ENCODE measurements at regions not wholly inside any gene's neighbourhood (a gene's known extent, or its start where the extent isn't known, plus 50 kb on each side); places are given as distances from the start of the nearest gene placed in this dataset.

DNA sequence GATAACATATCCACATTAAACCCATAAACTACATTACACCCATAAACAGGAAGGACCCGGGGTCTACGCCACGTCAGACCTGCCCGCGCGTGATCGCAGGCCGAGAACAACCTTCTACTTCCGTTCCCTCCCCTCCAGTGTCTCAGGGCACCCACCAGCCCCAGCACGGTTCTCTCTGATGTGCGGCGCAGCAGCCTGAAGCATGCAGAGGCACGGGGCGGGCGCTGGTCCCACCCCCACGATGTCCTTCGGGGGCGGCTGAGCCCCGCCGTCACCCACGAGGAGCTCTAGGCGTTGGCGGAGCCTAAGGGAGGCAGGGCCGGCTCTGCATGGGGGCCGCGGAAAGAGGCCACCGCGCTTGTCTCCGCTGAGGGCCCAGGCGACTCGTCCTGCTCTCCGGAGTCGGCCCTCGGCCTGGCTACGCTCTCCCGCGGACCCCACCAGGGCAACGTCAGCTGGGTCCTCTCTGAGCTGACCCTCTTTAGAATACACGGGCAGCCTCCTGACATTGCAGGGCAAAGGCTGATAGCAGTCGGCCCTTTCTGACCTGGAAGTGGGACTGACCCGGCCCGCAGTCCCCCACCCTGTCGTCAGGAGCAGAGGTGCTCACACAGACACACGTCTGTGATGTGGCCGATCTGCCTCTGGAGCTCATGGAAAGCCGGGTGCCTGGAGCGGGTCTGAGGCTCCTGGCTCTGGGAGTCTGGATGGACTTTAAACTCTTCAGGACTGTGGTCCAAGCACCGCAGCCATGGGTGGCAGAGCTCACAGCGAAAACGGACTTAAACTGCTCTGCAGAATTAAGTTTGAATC is 65.6 kb upstream of the ADGRA1 start:
- no peaks in the 10 kb centered on the region for H3K36me3 ChIP-seq (replicated peaks in 1 of 2; ENCODE audit: control insufficient read depth in 2 of 2, insufficient read depth in 2 of 2, low read length in 2 of 2)
- no peak for DNase-seq (ENCODE audit: low spot score)
- no peak overlapping the region for H3K9ac ChIP-seq (ENCODE audit: low read depth, low read length, poor library complexity)
- no CpG with 5 or more reads among the region's 50 CpGs for WGBS, 2 donors (ENCODE audit: extremely low coverage in 2 of 2, insufficient read length in 2 of 2, insufficient replicate concordance in 1 of 2)
- H3K4me1 ChIP-seq (ENCODE audit: control insufficient read depth in 2 of 2, insufficient read depth in 1 of 2, low read depth in 1 of 2, low read length in 2 of 2): peaks cover 0 to 1% of the 10 kb centered on the region in 2 donors
- no peak overlapping the region for H2BK120ac ChIP-seq (ENCODE audit: low read depth, low read length)
- no peak overlapping the region for H4K91ac ChIP-seq (ENCODE audit: low read depth, low read length, poor library complexity)
- no peak overlapping the region for H3K27ac ChIP-seq (replicated peaks; ENCODE audit: low read length)
- H3K14ac ChIP-seq (ENCODE audit: low read length): no peak overlapping the region
- peak overlapping the region; percentile 58 for H2BK15ac ChIP-seq (ENCODE audit: low read length)
- H3K23ac ChIP-seq (ENCODE audit: low read depth, low read length, poor library complexity): peak overlapping the region; percentile 97
- no peak overlapping the region for H3K4me2 ChIP-seq (ENCODE audit: insufficient read depth, low read length, poor library complexity, severe bottlenecking)
- no peak overlapping the region for H4K8ac ChIP-seq (ENCODE audit: low read depth, low read length)
- no peaks in the 10 kb centered on the region for H3K79me1 ChIP-seq (ENCODE audit: low read depth, low read length)
- H2AFZ ChIP-seq (ENCODE audit: low read length): peak overlapping the region; percentile 69
- H2BK12ac ChIP-seq (ENCODE audit: low read length): peak overlapping the region; percentile 73
- H2AK5ac ChIP-seq (ENCODE audit: low read depth, low read length): peak overlapping the region; percentile 88
- peaks cover 0 to 43% (median 0%) of the 10 kb centered on the region in 3 experiments for H3K27me3 ChIP-seq (ENCODE audit: control insufficient read depth in 3 of 3, insufficient read depth in 3 of 3, low read depth in 1 of 3, low read length in 3 of 3)
- peaks cover 0 to 1% of the 10 kb centered on the region in 2 donors for H3K9me3 ChIP-seq (replicated peaks in 1 of 2; ENCODE audit: control insufficient read depth in 2 of 2, insufficient read depth in 1 of 2, low read depth in 1 of 2, low read length in 2 of 2)
- peak overlapping the region; percentile 54 for H2BK5ac ChIP-seq (ENCODE audit: low read length)
- H3K4ac ChIP-seq (ENCODE audit: low read length): no peak overlapping the region
- no peak overlapping the region for H3K4me3 ChIP-seq (ENCODE audit: low read length in 2 of 2)
- peak overlapping the region; percentile 94 for H3K18ac ChIP-seq (ENCODE audit: low read length)

- no peaks in the 10 kb centered on the region for H3K4me1 ChIP-seq (ENCODE audit: control insufficient read depth in 2 of 2, insufficient read depth in 1 of 2, low read depth in 1 of 2, low read length in 2 of 2)
- H3K14ac ChIP-seq (ENCODE audit: low read length): no peak overlapping the region
Measured at GRCh38 chr10:133021116-133021962, 66.4 kb upstream of the ADGRA1 start.

DNA sequence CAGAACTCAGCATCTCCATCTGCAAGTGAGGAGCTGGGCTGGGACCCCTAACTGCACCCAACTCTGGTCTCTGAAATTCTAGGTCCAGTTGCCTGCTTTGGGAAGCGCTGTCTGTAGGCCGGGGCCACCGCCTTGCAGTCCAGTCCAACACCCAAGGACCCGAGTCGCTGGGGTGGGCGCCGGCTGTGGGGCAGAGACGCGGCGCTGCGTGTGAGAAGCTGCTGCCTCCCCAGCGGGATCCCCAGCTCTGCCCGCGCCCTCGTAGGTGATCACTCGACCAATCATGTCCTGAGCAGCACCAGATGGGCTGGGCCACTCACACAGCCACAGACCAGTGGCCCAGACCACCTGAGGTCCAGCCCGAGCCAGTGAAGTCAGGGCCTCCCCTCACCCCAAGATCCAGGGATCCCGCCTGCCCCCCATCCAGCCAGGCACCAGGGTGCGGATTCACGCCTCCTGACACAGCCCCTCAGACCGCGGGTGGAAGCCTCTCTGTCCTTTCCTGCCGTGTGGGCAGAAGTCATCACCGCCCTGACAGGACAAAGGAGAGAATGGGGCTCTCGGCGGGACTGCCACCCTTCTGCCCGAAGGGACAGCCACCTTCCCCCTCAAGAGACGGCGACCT is 67.4 kb upstream of the ADGRA1 start:
- Histone ChIP-seq H3K9me3 (replicated peaks in 1 of 2; ENCODE audit: control insufficient read depth in 2 of 2, insufficient read depth in 1 of 2, low read depth in 1 of 2, low read length in 2 of 2) (peaks cover 0 to 1% of the 10 kb centered on the region in 2 donors), H3K4me3 (ENCODE audit: low read length in 2 of 2) (no peak overlapping the region), H2BK5ac (ENCODE audit: low read length) (peak overlapping the region; percentile 66), H2BK15ac (ENCODE audit: low read length) (peak overlapping the region; percentile 67), H3K4ac (ENCODE audit: low read length) (no peak overlapping the region), H3K4me1 (ENCODE audit: control insufficient read depth in 2 of 2, insufficient read depth in 1 of 2, low read depth in 1 of 2, low read length in 2 of 2) (no peaks in the 10 kb centered on the region), H3K27me3 (ENCODE audit: control insufficient read depth in 3 of 3, insufficient read depth in 3 of 3, low read depth in 1 of 3, low read length in 3 of 3) (peaks cover 0 to 25% (median 0%) of the 10 kb centered on the region in 3 experiments), H2AFZ (ENCODE audit: low read length) (no peak overlapping the region), H4K91ac (ENCODE audit: low read depth, low read length, poor library complexity) (peak overlapping the region; percentile 72), H3K27ac (replicated peaks; ENCODE audit: low read length) (no peak overlapping the region), H3K79me1 (ENCODE audit: low read depth, low read length) (peaks cover 2% of the 10 kb centered on the region), H2BK120ac (ENCODE audit: low read depth, low read length) (no peak overlapping the region), H3K9ac (ENCODE audit: low read depth, low read length, poor library complexity) (no peak overlapping the region), H3K36me3 (replicated peaks in 1 of 2; ENCODE audit: control insufficient read depth in 2 of 2, insufficient read depth in 2 of 2, low read length in 2 of 2) (no peaks in the 10 kb centered on the region), H3K18ac (ENCODE audit: low read length) (peak overlapping the region; percentile 76), H3K23ac (ENCODE audit: low read depth, low read length, poor library complexity) (no peak overlapping the region), H3K4me2 (ENCODE audit: insufficient read depth, low read length, poor library complexity, severe bottlenecking) (no peak overlapping the region), H2BK12ac (ENCODE audit: low read length) (no peak overlapping the region), H2AK5ac (ENCODE audit: low read depth, low read length) (peak overlapping the region; percentile 84), H4K8ac (ENCODE audit: low read depth, low read length) (no peak overlapping the region), H3K14ac (ENCODE audit: low read length) (peak overlapping the region; percentile 17)
- no peak for DNase-seq (ENCODE audit: low spot score)
- WGBS, 2 donors (ENCODE audit: extremely low coverage in 2 of 2, insufficient read length in 2 of 2, insufficient replicate concordance in 1 of 2): no CpG with 5 or more reads among the region's 29 CpGs

More at GRCh38 chr10:133021116-133021962, 66.4 kb upstream of the ADGRA1 start:
- Histone ChIP-seq H3K27ac (replicated peaks; ENCODE audit: low read length) (no peak overlapping the region), H3K9ac (ENCODE audit: low read depth, low read length, poor library complexity) (peak overlapping the region; percentile 70), H2BK12ac (ENCODE audit: low read length) (no peak overlapping the region), H3K4ac (ENCODE audit: low read length) (no peak overlapping the region), H3K27me3 (ENCODE audit: control insufficient read depth in 3 of 3, insufficient read depth in 3 of 3, low read depth in 1 of 3, low read length in 3 of 3) (peaks cover 0 to 35% (median 0%) of the 10 kb centered on the region in 3 experiments), H2BK5ac (ENCODE audit: low read length) (no peak overlapping the region), H3K23ac (ENCODE audit: low read depth, low read length, poor library complexity) (peak overlapping the region; percentile 97), H2AFZ (ENCODE audit: low read length) (no peak overlapping the region), H2BK120ac (ENCODE audit: low read depth, low read length) (no peak overlapping the region), H4K8ac (ENCODE audit: low read depth, low read length) (no peak overlapping the region), H2AK5ac (ENCODE audit: low read depth, low read length) (peak overlapping the region; percentile 88), H3K4me2 (ENCODE audit: insufficient read depth, low read length, poor library complexity, severe bottlenecking) (no peak overlapping the region), H3K9me3 (replicated peaks in 1 of 2; ENCODE audit: control insufficient read depth in 2 of 2, insufficient read depth in 1 of 2, low read depth in 1 of 2, low read length in 2 of 2) (peaks cover 0 to 1% of the 10 kb centered on the region in 2 donors), H4K91ac (ENCODE audit: low read depth, low read length, poor library complexity) (no peak overlapping the region), H3K4me3 (ENCODE audit: low read length in 2 of 2) (peak overlapping the region in 1 of 2 donors; percentile 32), H2BK15ac (ENCODE audit: low read length) (peak overlapping the region; percentile 58), H3K36me3 (replicated peaks in 1 of 2; ENCODE audit: control insufficient read depth in 2 of 2, insufficient read depth in 2 of 2, low read length in 2 of 2) (no peaks in the 10 kb centered on the region), H3K18ac (ENCODE audit: low read length) (peak overlapping the region; percentile 65), H3K79me1 (ENCODE audit: low read depth, low read length) (no peaks in the 10 kb centered on the region)
- no peak for DNase-seq (ENCODE audit: low spot score)
- WGBS, 2 donors (ENCODE audit: extremely low coverage in 2 of 2, insufficient read length in 2 of 2, insufficient replicate concordance in 1 of 2): no CpG with 5 or more reads among the region's 52 CpGs

Measured in neuronal stem cell (in vitro differentiated cells).